Keratinocyte (primary cell): ENCODE measurements at regions not wholly inside any gene's neighbourhood (a gene's known extent, or its start where the extent isn't known, plus 50 kb on each side); places are given as distances from the start of the nearest gene placed in this dataset.

Experiments
- CTCF ChIP-seq, 3 experiments: IDR thresholded peaks in 1 of 3; conservative IDR thresholded peaks in 1 of 3; optimal IDR thresholded peaks in 1 of 3; 2 replicates in 2 of 3; 3 replicates in 1 of 3; pipeline versions ENCODE3 to v1.5.1; 2011; ENCODE audit warnings: low read length in 3 of 3, mild to moderate bottlenecking in 3 of 3, moderate library complexity in 2 of 3, control low read depth in 1 of 3, inconsistent platforms in 1 of 3; ENCODE audit not compliant: insufficient read depth in 2 of 3; ENCODE audit errors: extremely low read depth in 1 of 3
- EZH2 ChIP-seq: IDR thresholded peaks from one replicate; pipeline ENCODE4 v1.6.1; 2012; ENCODE audit warnings: inconsistent platforms, mild to moderate bottlenecking, low read length, moderate library complexity

- TF ChIP-seq CTCF (optimal IDR thresholded peaks at IDR 0.05 in 1 of 3, IDR thresholded peaks at IDR 0.05 in 1 of 3, conservative IDR thresholded peaks at IDR 0.05 in 1 of 3; ENCODE audit: extremely low read depth in 1 of 3, insufficient read depth in 2 of 3, low read length in 3 of 3) (no peak), EZH2 (no peak)
Measured at GRCh38 chr6:115159733-115160132, 816.9 kb upstream of the HS3ST5 start.
